ENCODE measurements at regions not wholly inside any gene's neighbourhood (a gene's known extent, or its start where the extent isn't known, plus 50 kb on each side); places are given as distances from the start of the nearest gene placed in this dataset.

DNA sequence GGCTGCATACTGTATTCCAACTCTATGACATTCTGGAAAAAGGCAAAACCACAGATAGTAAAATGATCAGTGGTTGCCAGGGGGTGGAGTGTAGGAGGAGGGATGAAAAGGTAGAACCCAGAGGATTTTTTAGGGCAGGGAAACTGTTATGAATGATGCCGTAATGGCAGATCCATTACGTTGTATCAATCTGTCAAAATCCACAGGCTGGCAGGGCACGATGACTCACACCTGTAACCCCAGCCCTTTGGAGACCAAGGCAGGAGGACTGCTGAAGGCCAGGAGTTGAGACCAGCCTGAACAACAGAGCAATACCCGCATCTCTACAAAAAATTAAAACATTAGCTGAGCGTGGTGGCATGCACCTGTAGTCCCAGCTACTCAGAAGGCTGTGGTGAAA is 91.8 kb downstream of the RMI2 start:
- TF ChIP-seq, protein P1, sequence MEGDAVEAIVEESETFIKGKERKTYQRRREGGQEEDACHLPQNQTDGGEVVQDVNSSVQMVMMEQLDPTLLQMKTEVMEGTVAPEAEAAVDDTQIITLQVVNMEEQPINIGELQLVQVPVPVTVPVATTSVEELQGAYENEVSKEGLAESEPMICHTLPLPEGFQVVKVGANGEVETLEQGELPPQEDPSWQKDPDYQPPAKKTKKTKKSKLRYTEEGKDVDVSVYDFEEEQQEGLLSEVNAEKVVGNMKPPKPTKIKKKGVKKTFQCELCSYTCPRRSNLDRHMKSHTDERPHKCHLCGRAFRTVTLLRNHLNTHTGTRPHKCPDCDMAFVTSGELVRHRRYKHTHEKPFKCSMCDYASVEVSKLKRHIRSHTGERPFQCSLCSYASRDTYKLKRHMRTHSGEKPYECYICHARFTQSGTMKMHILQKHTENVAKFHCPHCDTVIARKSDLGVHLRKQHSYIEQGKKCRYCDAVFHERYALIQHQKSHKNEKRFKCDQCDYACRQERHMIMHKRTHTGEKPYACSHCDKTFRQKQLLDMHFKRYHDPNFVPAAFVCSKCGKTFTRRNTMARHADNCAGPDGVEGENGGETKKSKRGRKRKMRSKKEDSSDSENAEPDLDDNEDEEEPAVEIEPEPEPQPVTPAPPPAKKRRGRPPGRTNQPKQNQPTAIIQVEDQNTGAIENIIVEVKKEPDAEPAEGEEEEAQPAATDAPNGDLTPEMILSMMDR (IDR thresholded peaks at IDR 0.05), result no peak
- TF ChIP-seq POLR2A (IDR thresholded peaks at IDR 0.05), result no peak

Data from uterus (tissue), 2 donors.